HEK293T (cell line): ENCODE measurements at regions not wholly inside any gene's neighbourhood (a gene's known extent, or its start where the extent isn't known, plus 50 kb on each side); places are given as distances from the start of the nearest gene placed in this dataset.

Source experiments
- CTCF ChIA-PET: fragments of 350-600 bp; formaldehyde crosslinking; extraction: SDS; loops from one replicate; lab custom pipeline; 2021; ENCODE audit warnings: antibody characterized with exemption, inconsistent platforms; lab: Yijun Ruan, JAX
- POLR2A ChIA-PET: fragments of 350-600 bp; formaldehyde crosslinking; extraction: SDS; loops from one replicate; lab custom pipeline; 2020; ENCODE audit warnings: antibody characterized with exemption, inconsistent platforms; lab: Yijun Ruan, JAX
- DNase-seq: peaks from one replicate; pipeline ENCODE4 v3.0.0; 2012; ENCODE audit warnings: mixed read lengths; ENCODE audit errors: extremely low spot score
- ARNT ChIP-seq: fragments of 450-650 bp; IDR thresholded peaks from 2 replicates; pipeline ENCODE4 v1.6.1; 2017; ENCODE audit warnings: mild to moderate bottlenecking
- BHLHE40 ChIP-seq: fragments of 450-650 bp; IDR thresholded peaks from 2 replicates; pipeline ENCODE4 v1.6.1; 2016; ENCODE audit warnings: mild to moderate bottlenecking, moderate library complexity, borderline replicate concordance
- CTBP1 ChIP-seq: fragments of 450-650 bp; IDR thresholded peaks from 2 replicates; pipeline ENCODE4 v1.6.1; 2016; ENCODE audit warnings: borderline replicate concordance
- ELF4 ChIP-seq: fragments of 450-650 bp; IDR thresholded peaks from 2 replicates; pipeline ENCODE4 v1.6.1; 2017; ENCODE audit warnings: antibody characterized with exemption
- FOXA1 ChIP-seq: fragments of 450-650 bp; IDR thresholded peaks from 2 replicates; pipeline ENCODE4 v1.6.1; 2016; ENCODE audit warnings: mild to moderate bottlenecking
- FOXK2 ChIP-seq: fragments of 450-650 bp; IDR thresholded peaks from 2 replicates; pipeline ENCODE4 v1.6.1; 2016; ENCODE audit warnings: mild to moderate bottlenecking
- FOXM1 ChIP-seq: fragments of 450-650 bp; IDR thresholded peaks from 2 replicates; pipeline ENCODE4 v1.6.1; 2017; ENCODE audit warnings: mild to moderate bottlenecking, borderline replicate concordance
- HDGF ChIP-seq: fragments of 450-650 bp; IDR thresholded peaks from 2 replicates; pipeline ENCODE4 v1.6.1; 2017; ENCODE audit warnings: antibody characterized with exemption, borderline replicate concordance
- L3MBTL2 ChIP-seq: fragments of 450-650 bp; conservative IDR thresholded peaks from 2 replicates; pipeline ENCODE4 v1.6.1; 2016; ENCODE audit warnings: mild to moderate bottlenecking
- LEF1 ChIP-seq: fragments of 450-650 bp; IDR thresholded peaks from 2 replicates; pipeline ENCODE4 v1.6.1; 2017; ENCODE audit warnings: mild to moderate bottlenecking, borderline replicate concordance
- NFRKB ChIP-seq: fragments of 450-650 bp; IDR thresholded peaks from 2 replicates; pipeline ENCODE4 v1.6.1; 2016; ENCODE audit warnings: mild to moderate bottlenecking, moderate library complexity
- PKNOX1 ChIP-seq: fragments of 450-650 bp; IDR thresholded peaks from 2 replicates; pipeline ENCODE4 v1.6.1; 2016
- SP1 ChIP-seq: fragments of 450-650 bp; IDR thresholded peaks from 2 replicates; pipeline ENCODE4 v1.6.1; 2017
- SUZ12 ChIP-seq: fragments of 450-650 bp; IDR thresholded peaks from 2 replicates; pipeline ENCODE4 v1.6.1; 2016; ENCODE audit warnings: mild to moderate bottlenecking
- TARDBP ChIP-seq: fragments of 450-650 bp; IDR thresholded peaks from 2 replicates; pipeline ENCODE4 v1.6.1; 2016
- ZNF384 ChIP-seq: fragments of 450-650 bp; IDR thresholded peaks from 2 replicates; pipeline ENCODE4 v1.6.1; 2016

GRCh38 chr22:27344546-27344945, 457.0 kb downstream of the MN1 start:
- TF ChIP-seq L3MBTL2, result no peak
- TF ChIP-seq BHLHE40, result no peak
- no peak for TF ChIP-seq FOXM1
- no peak for TF ChIP-seq FOXK2
- TF ChIP-seq FOXA1, result no peak
- TF ChIP-seq ELF4, result no peak
- no peak for TF ChIP-seq TARDBP
- no peak for TF ChIP-seq LEF1
- TF ChIP-seq SUZ12, result no peak
- no peak for TF ChIP-seq HDGF
- TF ChIP-seq ZNF384, result no peak
- no peak for TF ChIP-seq ARNT
- no peak for TF ChIP-seq CTBP1
- ChIA-PET POLR2A (no interaction called here), CTCF (no interaction called here)
- DNase-seq, result no peak

GRCh38 chr22:27345691-27346090, 455.9 kb downstream of the MN1 start:
- no peak for DNase-seq
- TF ChIP-seq CTBP1 (no peak), L3MBTL2 (no peak), LEF1 (no peak), HDGF (no peak), BHLHE40 (no peak), FOXM1 (no peak), SP1 (no peak), ZNF384 (no peak), TARDBP (no peak), NFRKB (no peak), FOXA1 (no peak), PKNOX1 (no peak), ARNT (no peak), ELF4 (no peak), FOXK2 (no peak)
- CTCF ChIA-PET, result no interaction called here
- POLR2A ChIA-PET, result no interaction called here

GRCh38 chr22:27347951-27348350, 453.6 kb downstream of the MN1 start:
- DNase-seq, result no peak
- POLR2A ChIA-PET, result no interaction called here
- CTCF ChIA-PET, result no interaction called here
- no peak for TF ChIP-seq FOXK2

- CTCF ChIA-PET, result no interaction called here
- no peak for DNase-seq
- POLR2A ChIA-PET, result no interaction called here
- TF ChIP-seq FOXA1 (no peak), FOXK2 (no peak), ARNT (no peak), SP1 (no peak), FOXM1 (no peak), TARDBP (no peak), SUZ12 (no peak), LEF1 (no peak), BHLHE40 (no peak), PKNOX1 (no peak), ELF4 (no peak), L3MBTL2 (no peak), ZNF384 (no peak), CTBP1 (no peak), HDGF (no peak), NFRKB (no peak)
Measured at GRCh38 chr22:27348634-27349033, 452.9 kb downstream of the MN1 start.

GRCh38 chr22:27349456-27349855, 452.1 kb downstream of the MN1 start:
- ChIA-PET CTCF (no interaction called here), POLR2A (no interaction called here)
- no peak for DNase-seq
- no peak for TF ChIP-seq SP1
- TF ChIP-seq FOXA1, result no peak
- TF ChIP-seq BHLHE40, result no peak
- no peak for TF ChIP-seq NFRKB
- no peak for TF ChIP-seq PKNOX1
- no peak for TF ChIP-seq TARDBP
- TF ChIP-seq FOXK2, result no peak
- no peak for TF ChIP-seq FOXM1
- no peak for TF ChIP-seq L3MBTL2
- no peak for TF ChIP-seq ZNF384
- no peak for TF ChIP-seq ELF4
- TF ChIP-seq LEF1, result no peak
- no peak for TF ChIP-seq SUZ12
- no peak for TF ChIP-seq ARNT
- TF ChIP-seq CTBP1, result no peak
- TF ChIP-seq HDGF, result no peak

GRCh38 chr22:27350306-27350705, 451.2 kb downstream of the MN1 start:
- no peak for DNase-seq
- ChIA-PET CTCF (no interaction called here), POLR2A (no interaction called here)
- TF ChIP-seq ELF4 (no peak), L3MBTL2 (no peak), SUZ12 (no peak), NFRKB (no peak), PKNOX1 (no peak), LEF1 (no peak), ARNT (no peak), CTBP1 (no peak), FOXM1 (no peak), BHLHE40 (no peak), FOXA1 (no peak), HDGF (no peak), ZNF384 (no peak)
